ENCODE measurements at regions not wholly inside any gene's neighbourhood (a gene's known extent, or its start where the extent isn't known, plus 50 kb on each side); places are given as distances from the start of the nearest gene placed in this dataset.

GRCh38 chr10:62475551-62475950 lies 101.4 kb downstream of the ZNF365 start:
- TF ChIP-seq, protein P1, sequence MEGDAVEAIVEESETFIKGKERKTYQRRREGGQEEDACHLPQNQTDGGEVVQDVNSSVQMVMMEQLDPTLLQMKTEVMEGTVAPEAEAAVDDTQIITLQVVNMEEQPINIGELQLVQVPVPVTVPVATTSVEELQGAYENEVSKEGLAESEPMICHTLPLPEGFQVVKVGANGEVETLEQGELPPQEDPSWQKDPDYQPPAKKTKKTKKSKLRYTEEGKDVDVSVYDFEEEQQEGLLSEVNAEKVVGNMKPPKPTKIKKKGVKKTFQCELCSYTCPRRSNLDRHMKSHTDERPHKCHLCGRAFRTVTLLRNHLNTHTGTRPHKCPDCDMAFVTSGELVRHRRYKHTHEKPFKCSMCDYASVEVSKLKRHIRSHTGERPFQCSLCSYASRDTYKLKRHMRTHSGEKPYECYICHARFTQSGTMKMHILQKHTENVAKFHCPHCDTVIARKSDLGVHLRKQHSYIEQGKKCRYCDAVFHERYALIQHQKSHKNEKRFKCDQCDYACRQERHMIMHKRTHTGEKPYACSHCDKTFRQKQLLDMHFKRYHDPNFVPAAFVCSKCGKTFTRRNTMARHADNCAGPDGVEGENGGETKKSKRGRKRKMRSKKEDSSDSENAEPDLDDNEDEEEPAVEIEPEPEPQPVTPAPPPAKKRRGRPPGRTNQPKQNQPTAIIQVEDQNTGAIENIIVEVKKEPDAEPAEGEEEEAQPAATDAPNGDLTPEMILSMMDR (optimal IDR thresholded peaks at IDR 0.05 in 1 of 3, IDR thresholded peaks at IDR 0.05 in 1 of 3, conservative IDR thresholded peaks at IDR 0.05 in 1 of 3; ENCODE audit: extremely low read depth in 1 of 3, insufficient read depth in 2 of 3, low read length in 3 of 3), result no peak
- no peak for TF ChIP-seq EZH2 (IDR thresholded peaks at IDR 0.05; ENCODE audit: low read length)
